H1 (cell line): ENCODE measurements at regions not wholly inside any gene's neighbourhood (a gene's known extent, or its start where the extent isn't known, plus 50 kb on each side); places are given as distances from the start of the nearest gene placed in this dataset.

Experiments used
- CTCF ChIA-PET: fragments of 300-600 bp; sonication (Branson Sonifier 250); formaldehyde crosslinking; loops from one replicate; lab custom pipeline; 2021; ENCODE audit not compliant: partially characterized antibody; lab: Charles Lee
- POLR2A ChIA-PET: fragments of 300-600 bp; sonication (Branson Sonifier 250); formaldehyde crosslinking; loops from one replicate; lab custom pipeline; 2021; ENCODE audit warnings: inconsistent platforms; ENCODE audit not compliant: partially characterized antibody; lab: Charles Lee
- DNase-seq, 2 experiments: peaks; one replicate each; pipeline versions ENCODE4 v3.0.0 to v3.0.0-alpha.2; 2010 to 2022; ENCODE audit warnings: low spot score in 2 of 2, low read depth in 1 of 2, mixed read lengths in 1 of 2
- FAIRE-seq: peaks from 2 replicates; lab custom pipeline; 2011; peaks lifted over from hg19 to GRCh38; lab: Jason Lieb, UNC
- H2AFZ ChIP-seq: 2 replicates; pipeline ENCODE4 v1.8.1; 2012; ENCODE audit warnings: low read length, inconsistent platforms
- H2AK5ac ChIP-seq: 2 replicates; pipeline ENCODE4 v1.6.1; 2013; ENCODE audit warnings: low read depth, low read length
- H2BK120ac ChIP-seq: replicated peaks from 2 replicates; pipeline ENCODE3; 2013; ENCODE audit warnings: low read depth, low read length, inconsistent platforms
- H2BK12ac ChIP-seq: 2 replicates; pipeline ENCODE4 v1.6.1; 2013; ENCODE audit warnings: low read depth, low read length
- H2BK15ac ChIP-seq: 2 replicates; pipeline ENCODE4 v1.6.1; 2013; ENCODE audit warnings: low read length
- H2BK20ac ChIP-seq: 2 replicates; pipeline ENCODE4 v1.6.1; 2013; ENCODE audit warnings: low read length
- H2BK5ac ChIP-seq: 2 replicates; pipeline ENCODE4 v1.6.1; 2013; ENCODE audit warnings: low read depth, low read length
- H3K14ac ChIP-seq: 2 replicates; pipeline ENCODE4 v1.6.1; 2013; ENCODE audit warnings: inconsistent platforms; ENCODE audit not compliant: insufficient read length
- H3K18ac ChIP-seq: 2 replicates; pipeline ENCODE4 v1.6.1; 2013; ENCODE audit warnings: low read length; ENCODE audit errors: extremely low read depth
- H3K23ac ChIP-seq: 2 replicates; pipeline ENCODE4 v1.6.1; 2013; ENCODE audit warnings: inconsistent platforms; ENCODE audit not compliant: insufficient read length
- H3K23me2 ChIP-seq: 2 replicates; pipeline ENCODE4 v1.6.1; 2013; ENCODE audit warnings: low read depth, low read length
- H3K27ac ChIP-seq: 2 replicates; pipeline ENCODE4 v1.6.1; 2011; ENCODE audit warnings: low read depth, low read length, inconsistent platforms
- H3K27me3 ChIP-seq, 4 experiments: replicated peaks in 1 of 4; 1 replicate in 1 of 4; 2 replicates in 3 of 4; pipeline versions ENCODE4 v1.6.1 to v1.8.1; 2011 to 2013; ENCODE audit warnings: low read length in 3 of 4, mild to moderate bottlenecking in 3 of 4, inconsistent platforms in 2 of 4, mixed read lengths in 2 of 4, moderate library complexity in 1 of 4; ENCODE audit not compliant: control insufficient read depth in 3 of 4, insufficient read depth in 3 of 4; ENCODE audit errors: extremely low read depth in 1 of 4
- H3K36me3 ChIP-seq, 4 experiments: 2 replicates each; pipeline versions ENCODE4 v1.6.1 to v1.8.1; 2011 to 2013; ENCODE audit warnings: mild to moderate bottlenecking in 4 of 4, low read length in 3 of 4, moderate library complexity in 2 of 4, control low read depth in 1 of 4, inconsistent platforms in 1 of 4; ENCODE audit not compliant: insufficient read depth in 4 of 4, control insufficient read depth in 2 of 4
- H3K4ac ChIP-seq: replicated peaks from 2 replicates; pipeline ENCODE3; 2013; ENCODE audit warnings: low read length, low read depth, mixed read lengths, inconsistent platforms; ENCODE audit not compliant: insufficient read length
- H3K4me1 ChIP-seq, 4 experiments: replicated peaks in 1 of 4; 1 replicate in 1 of 4; 2 replicates in 3 of 4; pipeline versions ENCODE4 v1.6.1 to v1.8.1; 2011 to 2013; ENCODE audit warnings: low read length in 3 of 4, inconsistent platforms in 2 of 4, mixed read lengths in 1 of 4; ENCODE audit not compliant: insufficient read depth in 4 of 4, control insufficient read depth in 3 of 4
- H3K4me2 ChIP-seq, 2 experiments: 2 replicates each; pipeline versions ENCODE4 v1.6.1 to v1.8.1; 2011 to 2013; ENCODE audit warnings: low read depth in 2 of 2, low read length in 2 of 2, control low read depth in 1 of 2, inconsistent platforms in 1 of 2, mild to moderate bottlenecking in 1 of 2; ENCODE audit not compliant: insufficient read depth in 1 of 2
- H3K4me3 ChIP-seq, 4 experiments: fragments of 200-600, 300-600 bp in 1 of 4; sonication (generic), shearing (Covaris generic), sonication (Bioruptor Twin) in 1 of 4; 2 replicates each; pipeline versions ENCODE4 v1.5.1 to v1.8.1; 2011 to 2016; ENCODE audit warnings: low read length in 4 of 4, low read depth in 3 of 4, control low read depth in 2 of 4, inconsistent platforms in 2 of 4, mild to moderate bottlenecking in 2 of 4, mixed read lengths in 1 of 4, moderate library complexity in 1 of 4; ENCODE audit not compliant: insufficient read depth in 2 of 4; ENCODE audit errors: extremely low read depth in 1 of 4
- H3K56ac ChIP-seq: replicated peaks from 2 replicates; pipeline ENCODE3; 2013; ENCODE audit warnings: low read depth, mild to moderate bottlenecking, mixed read lengths, low read length, inconsistent platforms; ENCODE audit not compliant: insufficient read length
- H3K79me1 ChIP-seq: 2 replicates; pipeline ENCODE4 v1.6.1; 2013; ENCODE audit warnings: low read depth, low read length, control low read depth
- H3K79me2 ChIP-seq, 2 experiments: 2 replicates each; pipeline versions ENCODE4 v1.6.1 to v1.8.1; 2012 to 2013; ENCODE audit warnings: low read length in 2 of 2, mild to moderate bottlenecking in 2 of 2, inconsistent platforms in 1 of 2; ENCODE audit not compliant: insufficient read depth in 2 of 2, control insufficient read depth in 1 of 2
- H3K9ac ChIP-seq, 4 experiments: replicated peaks in 1 of 4; 1 replicate in 1 of 4; 2 replicates in 3 of 4; pipeline versions ENCODE4 v1.6.1 to v1.8.1; 2011 to 2013; ENCODE audit warnings: low read depth in 3 of 4, low read length in 3 of 4, control low read depth in 2 of 4, mild to moderate bottlenecking in 2 of 4, moderate library complexity in 2 of 4, inconsistent platforms in 1 of 4; ENCODE audit errors: extremely low read depth in 1 of 4
- H3K9me3 ChIP-seq, 2 experiments: 2 replicates each; pipeline versions ENCODE4 v1.6.1 to v1.8.1; 2012 to 2013; ENCODE audit warnings: mild to moderate bottlenecking in 2 of 2, moderate library complexity in 2 of 2, control low read depth in 1 of 2, inconsistent platforms in 1 of 2, low read depth in 1 of 2, low read length in 1 of 2, mixed read lengths in 1 of 2; ENCODE audit not compliant: insufficient read depth in 2 of 2
- H4K20me1 ChIP-seq, 2 experiments: replicated peaks in 1 of 2; 2 replicates each; pipeline versions ENCODE3 to v1.8.1; 2011 to 2013; ENCODE audit warnings: inconsistent platforms in 2 of 2, low read length in 2 of 2, mild to moderate bottlenecking in 1 of 2; ENCODE audit not compliant: insufficient read depth in 2 of 2, control insufficient read depth in 1 of 2
- H4K5ac ChIP-seq: 2 replicates; pipeline ENCODE4 v1.6.1; 2013; ENCODE audit warnings: low read length, low read depth, mixed read lengths, inconsistent platforms; ENCODE audit not compliant: insufficient read length
- H4K8ac ChIP-seq: 2 replicates; pipeline ENCODE4 v1.8.0; 2013; ENCODE audit warnings: mild to moderate bottlenecking, moderate library complexity, low read length, inconsistent platforms; ENCODE audit not compliant: insufficient read depth; ENCODE audit errors: extremely low read depth
- H4K91ac ChIP-seq: replicated peaks from 2 replicates; pipeline ENCODE3; 2013; ENCODE audit warnings: low read length, mixed read lengths, inconsistent platforms; ENCODE audit not compliant: insufficient read length
- CBX5 ChIP-seq: fragments of 300-800, 300-1000 bp; sonication (generic); IDR thresholded peaks from 2 replicates; pipeline ENCODE4 v1.7.1; 2016; ENCODE audit warnings: antibody characterized with exemption, low read length, low read depth
- CHD2 ChIP-seq: IDR thresholded peaks from 2 replicates; pipeline ENCODE4 v1.6.1; 2012; ENCODE audit warnings: low read length, improper control_type of control experiment
- CTCF ChIP-seq, 3 experiments: IDR thresholded peaks; 1 replicate in 2 of 3; 2 replicates in 1 of 3; pipeline versions ENCODE4 v1.5.1 to v1.6.1; 2011; ENCODE audit warnings: low read length in 3 of 3, mild to moderate bottlenecking in 3 of 3, inconsistent platforms in 2 of 3, low read depth in 1 of 3, moderate library complexity in 1 of 3; ENCODE audit not compliant: insufficient read depth in 1 of 3; ENCODE audit errors: control extremely low read depth in 1 of 3
- EZH2 ChIP-seq: fragments of 200-600 bp; sonication (generic); IDR thresholded peaks from 2 replicates; pipeline ENCODE4 v1.7.1; 2012; ENCODE audit warnings: low read depth, mild to moderate bottlenecking, moderate library complexity, low read length, inconsistent platforms; ENCODE audit not compliant: severe bottlenecking
- HDAC2 ChIP-seq, 2 experiments: fragments of 300-600 bp in 1 of 2; sonication (generic) in 1 of 2; IDR thresholded peaks; 2 replicates each; pipeline ENCODE4 v1.6.1; 2011 to 2012; ENCODE audit warnings: low read depth in 2 of 2, low read length in 2 of 2, mild to moderate bottlenecking in 2 of 2, moderate library complexity in 2 of 2, borderline replicate concordance in 1 of 2, inconsistent platforms in 1 of 2
- POLR2A ChIP-seq, 2 experiments: IDR thresholded peaks; 1 replicate in 1 of 2; 2 replicates in 1 of 2; pipeline ENCODE4 v1.6.1; 2011; ENCODE audit warnings: low read depth in 2 of 2, low read length in 2 of 2, mild to moderate bottlenecking in 2 of 2; ENCODE audit errors: control extremely low read depth in 1 of 2
- RNF2 ChIP-seq: fragments of 200-900, 300-1000 bp; sonication (generic); IDR thresholded peaks from 2 replicates; pipeline ENCODE4 v1.7.1; 2016; ENCODE audit warnings: borderline replicate concordance, low read depth, mild to moderate bottlenecking, antibody characterized with exemption, low read length; ENCODE audit not compliant: poor library complexity, severe bottlenecking; ENCODE audit errors: missing control alignments
- RXRA ChIP-seq: IDR thresholded peaks from 2 replicates; pipeline ENCODE4 v1.6.1; 2011; ENCODE audit warnings: low read depth, mild to moderate bottlenecking, low read length, moderate library complexity; ENCODE audit not compliant: insufficient read depth
- SIN3A ChIP-seq, 2 experiments: IDR thresholded peaks in 1 of 2; conservative IDR thresholded peaks in 1 of 2; 2 replicates each; pipeline ENCODE4 v1.6.1; 2011 to 2012; ENCODE audit warnings: low read length in 2 of 2, improper control_type of control experiment in 1 of 2, low read depth in 1 of 2, mild to moderate bottlenecking in 1 of 2
- SP1 ChIP-seq: IDR thresholded peaks from 2 replicates; pipeline ENCODE4 v1.6.1; 2011; ENCODE audit warnings: low read depth, low read length
- WGBS, 2 experiments: shearing (Covaris generic) in 1 of 2; methylation state at CpG; one replicate each; pipeline versions ENCODE4 v1.1.6 to v1.1.7; 2013 to 2015; ENCODE audit warnings: low lambda C conversion rate in 2 of 2, mixed read lengths in 2 of 2, inconsistent platforms in 1 of 2, low coverage in 1 of 2, missing lambda C conversion rate in 1 of 2; ENCODE audit not compliant: insufficient replicate concordance in 2 of 2, insufficient coverage in 1 of 2, insufficient read length in 1 of 2; ENCODE audit errors: extremely low coverage in 1 of 2, missing lambda C conversion rate in 1 of 2; 5-methylcytosine and 5-hydroxymethylcytosine counted together

GRCh38 chr2:204468746-204469429, 76.4 kb upstream of the PARD3B start:
- Histone ChIP-seq H4K8ac (no peak overlapping the region), H3K4me1 (no peaks in the 10 kb centered on the region), H3K9ac (no peak overlapping the region), H3K4ac (no peak overlapping the region), H2BK5ac (no peak overlapping the region), H2BK120ac (no peak overlapping the region), H4K91ac (no peak overlapping the region), H2BK20ac (no peak overlapping the region), H3K4me2 (no peak overlapping the region), H3K18ac (no peak overlapping the region), H3K36me3 (no peaks in the 10 kb centered on the region), H3K79me1 (no peaks in the 10 kb centered on the region), H4K5ac (no peak overlapping the region), H3K14ac (no peak overlapping the region), H3K27me3 (no peaks in the 10 kb centered on the region), H3K9me3 (no peaks in the 10 kb centered on the region), H4K20me1 (no peaks in the 10 kb centered on the region), H2AFZ (no peak overlapping the region), H3K23ac (no peak overlapping the region), H3K27ac (no peak overlapping the region), H2BK15ac (no peak overlapping the region), H3K23me2 (no peaks in the 10 kb centered on the region), H3K79me2 (no peaks in the 10 kb centered on the region), H3K4me3 (no peak overlapping the region), H2BK12ac (no peak overlapping the region), H2AK5ac (no peak overlapping the region), H3K56ac (no peak overlapping the region)
- CTCF ChIA-PET = interaction anchor here (1.4 to 2.0 kb wide), 3 partner anchors 12 to 207 kb away, joined by 4 to 9 read pairs (median 6); no protein-coding TSS in a partner anchor
- POLR2A ChIA-PET = no interaction called here
- FAIRE-seq = no peak
- no peak for DNase-seq
- 89% methylated on average over 4 of the region's 4 CpGs; no CpG with 5 or more reads in 1 of the 2 experiments for WGBS, 2 experiments
- TF ChIP-seq RNF2 (no peak), SP1 (no peak), EZH2 (no peak), RXRA (no peak), SIN3A (conservative IDR thresholded peaks at IDR 0.05 in 1 of 2, IDR thresholded peaks at IDR 0.05 in 1 of 2; ENCODE audit: low read depth in 1 of 2, low read length in 2 of 2) (no peak), HDAC2 (IDR thresholded peaks at IDR 0.05; ENCODE audit: borderline replicate concordance in 1 of 2, low read depth in 2 of 2, low read length in 2 of 2) (no peak), CTCF (IDR thresholded peaks at IDR 0.05; ENCODE audit: control extremely low read depth in 1 of 3, insufficient read depth in 1 of 3, low read depth in 1 of 3, low read length in 3 of 3) (no peak), CHD2 (no peak), POLR2A (IDR thresholded peaks at IDR 0.05; ENCODE audit: control extremely low read depth in 1 of 2, low read depth in 2 of 2, low read length in 2 of 2) (no peak), CBX5 (no peak)
